GM23338 (cell line): ENCODE measurements at regions not wholly inside any gene's neighbourhood (a gene's known extent, or its start where the extent isn't known, plus 50 kb on each side); places are given as distances from the start of the nearest gene placed in this dataset.

ENCODE experiments used
- ATAC-seq: fragments of 200-7000 bp; cut with Tn5 transposase; 3 replicates; pipeline ENCODE4 v1.9.1; 2020
- DNase-seq: peaks from one replicate; pipeline ENCODE4 v3.0.0-alpha.2; 2015; ENCODE audit warnings: low spot score
- H2AFZ ChIP-seq: fragments of 200-600 bp; sonication (generic); 2 replicates; pipeline ENCODE4 v1.8.0; 2016; ENCODE audit warnings: antibody characterized with exemption, mild to moderate bottlenecking, moderate library complexity
- H3F3A ChIP-seq: fragments of 200-600 bp; sonication (generic); replicated peaks from 2 replicates; pipeline ENCODE4 v1.8.0; 2017; ENCODE audit warnings: antibody characterized with exemption, mixed run types, low read depth
- H3K27ac ChIP-seq: fragments of 200-600 bp; sonication (generic); 2 replicates; pipeline ENCODE4 v1.6.1; 2016; ENCODE audit warnings: low read depth
- H3K27me3 ChIP-seq: fragments of 200-600 bp; sonication (generic); 2 replicates; pipeline ENCODE4 v1.8.0; 2016; ENCODE audit warnings: mild to moderate bottlenecking, mixed run types, moderate library complexity; ENCODE audit not compliant: insufficient read depth
- H3K36me3 ChIP-seq: fragments of 200-600 bp; sonication (generic); 2 replicates; pipeline ENCODE4 v1.8.0; 2016; ENCODE audit warnings: mild to moderate bottlenecking; ENCODE audit not compliant: insufficient read depth
- H3K4me1 ChIP-seq: fragments of 200-600 bp; sonication (generic); 2 replicates; pipeline ENCODE4 v1.8.0; 2016; ENCODE audit warnings: mild to moderate bottlenecking, moderate library complexity; ENCODE audit not compliant: insufficient read depth
- H3K4me2 ChIP-seq: fragments of 200-600 bp; sonication (generic); 2 replicates; pipeline ENCODE4 v1.7.1; 2017; ENCODE audit warnings: mixed run types
- H3K4me3 ChIP-seq: fragments of 200-600 bp; sonication (generic); 2 replicates; pipeline ENCODE4 v1.6.1; 2016; ENCODE audit warnings: mixed run types
- H3K79me2 ChIP-seq: fragments of 200-600 bp; sonication (generic); replicated peaks from 2 replicates; pipeline ENCODE4 v1.8.0; 2017; ENCODE audit warnings: mild to moderate bottlenecking; ENCODE audit not compliant: insufficient read depth
- H3K9me2 ChIP-seq: fragments of 200-600 bp; sonication (generic); 2 replicates; pipeline ENCODE4 v1.8.0; 2017; ENCODE audit not compliant: insufficient read depth
- H4K20me1 ChIP-seq: fragments of 200-600 bp; sonication (generic); replicated peaks from 2 replicates; pipeline ENCODE4 v1.8.0; 2017; ENCODE audit warnings: mild to moderate bottlenecking; ENCODE audit not compliant: insufficient read depth
- H3K27ac Mint-ChIP-seq: 2 replicates; pipeline ENCODE4 v1.8.0; 2020; ENCODE audit warnings: inconsistent platforms, mild to moderate bottlenecking, moderate library complexity, mixed read lengths
- H3K27me3 Mint-ChIP-seq: 3 replicates; pipeline ENCODE4 v1.8.0; 2022; ENCODE audit warnings: low read depth, mild to moderate bottlenecking, moderate library complexity, mixed read lengths, inconsistent platforms; ENCODE audit not compliant: insufficient read depth, poor library complexity
- H3K36me3 Mint-ChIP-seq: 3 replicates; pipeline ENCODE4 v1.8.0; 2021; ENCODE audit warnings: low read depth, mild to moderate bottlenecking, inconsistent platforms, moderate library complexity, mixed read lengths
- H3K4me1 Mint-ChIP-seq: 3 replicates; pipeline ENCODE4 v1.8.0; 2020; ENCODE audit warnings: mild to moderate bottlenecking, inconsistent platforms, mixed read lengths
- H3K4me3 Mint-ChIP-seq: 3 replicates; pipeline ENCODE4 v1.8.0; 2021; ENCODE audit warnings: moderate library complexity, mild to moderate bottlenecking, inconsistent platforms, mixed read lengths
- H3K9me3 Mint-ChIP-seq: 3 replicates; pipeline ENCODE4 v1.8.0; 2020; ENCODE audit warnings: moderate library complexity, mild to moderate bottlenecking, inconsistent platforms, mixed read lengths
- ZNF331 ChIP-seq: fragments of 250-450 bp; sonication (Bioruptor Pico); IDR thresholded peaks from 2 replicates; pipeline ENCODE4 v1.5.0; 2020; ENCODE audit warnings: low read depth, mild to moderate bottlenecking, moderate library complexity
- TF ChIP-seq, protein P1 (sequence below): IDR thresholded peaks from one replicate; pipeline ENCODE4 v1.6.1; 2018; ENCODE audit warnings: antibody characterized with exemption; ENCODE audit not compliant: unreplicated experiment
- TF ChIP-seq, protein P2 (sequence below): IDR thresholded peaks from 2 replicates; pipeline ENCODE4 v1.6.1; 2016; ENCODE audit warnings: antibody characterized with exemption
- TF ChIP-seq, protein P3 (sequence below), 2 experiments: fragments of 200-600 bp in 1 of 2; sonication (generic) in 1 of 2; conservative IDR thresholded peaks; 2 replicates each; pipeline versions ENCODE4 v1.5.1 to v1.6.1; 2016 to 2017; ENCODE audit warnings: antibody characterized with exemption in 2 of 2, low read depth in 2 of 2, mild to moderate bottlenecking in 2 of 2, moderate library complexity in 1 of 2
- TF ChIP-seq, protein P4 (sequence below): fragments of 250-450 bp; sonication (Bioruptor Pico); IDR thresholded peaks from 2 replicates; pipeline ENCODE4 v1.5.0; 2020; ENCODE audit warnings: mild to moderate bottlenecking, moderate library complexity

DNA sequence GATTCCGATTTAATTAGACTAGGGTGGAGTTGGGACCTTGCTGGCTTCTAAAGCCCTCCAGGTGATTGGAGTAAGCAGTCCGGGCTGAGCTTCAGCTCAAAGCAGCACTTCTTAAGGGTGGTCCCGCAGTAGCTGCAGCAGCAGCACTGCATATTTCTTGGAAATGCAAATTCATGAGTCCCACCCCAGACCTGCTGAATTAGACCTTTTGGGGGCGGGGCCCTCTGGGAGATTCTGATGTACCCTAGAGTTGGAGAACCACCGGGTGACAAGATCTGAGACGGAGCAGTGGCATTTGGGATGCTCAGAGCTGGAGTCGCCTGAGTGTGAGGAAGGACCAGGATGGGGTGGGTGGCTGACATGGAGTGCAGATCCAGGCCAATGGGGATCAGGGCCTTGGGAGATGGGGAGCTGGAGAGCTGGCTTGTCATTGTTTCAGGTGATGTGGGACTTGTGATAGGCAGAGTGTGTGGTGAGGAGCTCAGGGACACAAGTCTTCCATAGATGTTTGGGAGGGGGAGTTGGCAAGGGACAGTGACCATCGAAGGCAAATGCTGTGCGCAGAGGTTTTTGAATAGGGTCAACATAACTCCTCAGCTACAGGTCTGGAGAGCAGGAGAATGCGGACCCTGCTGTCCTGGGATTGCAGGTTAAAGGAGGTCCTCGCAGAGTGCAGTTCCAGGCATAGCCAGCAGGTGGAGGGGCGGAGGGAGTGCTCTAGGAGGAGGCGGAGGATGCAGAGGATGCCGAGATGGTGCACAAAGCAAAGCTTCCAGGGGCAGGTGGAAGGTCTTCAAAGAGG is 130.9 kb upstream of the RAB12 start:
- no peak overlapping the region for H3K27ac ChIP-seq
- H3K27me3 Mint-ChIP-seq = peaks cover 8% of the 10 kb centered on the region
- H3K27ac Mint-ChIP-seq = no peak overlapping the region
- peak; percentile 95 for ATAC-seq
- no peaks in the 10 kb centered on the region for H3K27me3 ChIP-seq
- no peak overlapping the region for H3K4me3 Mint-ChIP-seq
- no peak overlapping the region for H3K4me2 ChIP-seq
- H3K4me1 ChIP-seq = no peaks in the 10 kb centered on the region
- no peaks in the 10 kb centered on the region; the same call in none of the 3 replicates for H3K4me1 Mint-ChIP-seq
- DNase-seq = peak; percentile 94
- no peaks in the 10 kb centered on the region for H3K79me2 ChIP-seq
- H3F3A ChIP-seq = no peaks in the 10 kb centered on the region
- no peaks in the 10 kb centered on the region for H4K20me1 ChIP-seq
- no peak overlapping the region for H3K4me3 ChIP-seq
- peak overlapping the region; percentile 52; the same call in 1 of the 2 replicates for H2AFZ ChIP-seq
- H3K9me2 ChIP-seq = peaks cover 6% of the 10 kb centered on the region; the same call in 1 of the 2 replicates
- no peaks in the 10 kb centered on the region; the same call in 2 of the 3 replicates for H3K36me3 Mint-ChIP-seq
- TF ChIP-seq, protein P1, sequence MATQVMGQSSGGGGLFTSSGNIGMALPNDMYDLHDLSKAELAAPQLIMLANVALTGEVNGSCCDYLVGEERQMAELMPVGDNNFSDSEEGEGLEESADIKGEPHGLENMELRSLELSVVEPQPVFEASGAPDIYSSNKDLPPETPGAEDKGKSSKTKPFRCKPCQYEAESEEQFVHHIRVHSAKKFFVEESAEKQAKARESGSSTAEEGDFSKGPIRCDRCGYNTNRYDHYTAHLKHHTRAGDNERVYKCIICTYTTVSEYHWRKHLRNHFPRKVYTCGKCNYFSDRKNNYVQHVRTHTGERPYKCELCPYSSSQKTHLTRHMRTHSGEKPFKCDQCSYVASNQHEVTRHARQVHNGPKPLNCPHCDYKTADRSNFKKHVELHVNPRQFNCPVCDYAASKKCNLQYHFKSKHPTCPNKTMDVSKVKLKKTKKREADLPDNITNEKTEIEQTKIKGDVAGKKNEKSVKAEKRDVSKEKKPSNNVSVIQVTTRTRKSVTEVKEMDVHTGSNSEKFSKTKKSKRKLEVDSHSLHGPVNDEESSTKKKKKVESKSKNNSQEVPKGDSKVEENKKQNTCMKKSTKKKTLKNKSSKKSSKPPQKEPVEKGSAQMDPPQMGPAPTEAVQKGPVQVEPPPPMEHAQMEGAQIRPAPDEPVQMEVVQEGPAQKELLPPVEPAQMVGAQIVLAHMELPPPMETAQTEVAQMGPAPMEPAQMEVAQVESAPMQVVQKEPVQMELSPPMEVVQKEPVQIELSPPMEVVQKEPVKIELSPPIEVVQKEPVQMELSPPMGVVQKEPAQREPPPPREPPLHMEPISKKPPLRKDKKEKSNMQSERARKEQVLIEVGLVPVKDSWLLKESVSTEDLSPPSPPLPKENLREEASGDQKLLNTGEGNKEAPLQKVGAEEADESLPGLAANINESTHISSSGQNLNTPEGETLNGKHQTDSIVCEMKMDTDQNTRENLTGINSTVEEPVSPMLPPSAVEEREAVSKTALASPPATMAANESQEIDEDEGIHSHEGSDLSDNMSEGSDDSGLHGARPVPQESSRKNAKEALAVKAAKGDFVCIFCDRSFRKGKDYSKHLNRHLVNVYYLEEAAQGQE = no peak
- TF ChIP-seq ZNF331 = no peak
- TF ChIP-seq, protein P2, sequence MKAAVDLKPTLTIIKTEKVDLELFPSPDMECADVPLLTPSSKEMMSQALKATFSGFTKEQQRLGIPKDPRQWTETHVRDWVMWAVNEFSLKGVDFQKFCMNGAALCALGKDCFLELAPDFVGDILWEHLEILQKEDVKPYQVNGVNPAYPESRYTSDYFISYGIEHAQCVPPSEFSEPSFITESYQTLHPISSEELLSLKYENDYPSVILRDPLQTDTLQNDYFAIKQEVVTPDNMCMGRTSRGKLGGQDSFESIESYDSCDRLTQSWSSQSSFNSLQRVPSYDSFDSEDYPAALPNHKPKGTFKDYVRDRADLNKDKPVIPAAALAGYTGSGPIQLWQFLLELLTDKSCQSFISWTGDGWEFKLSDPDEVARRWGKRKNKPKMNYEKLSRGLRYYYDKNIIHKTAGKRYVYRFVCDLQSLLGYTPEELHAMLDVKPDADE = no peak
- TF ChIP-seq, protein P3, sequence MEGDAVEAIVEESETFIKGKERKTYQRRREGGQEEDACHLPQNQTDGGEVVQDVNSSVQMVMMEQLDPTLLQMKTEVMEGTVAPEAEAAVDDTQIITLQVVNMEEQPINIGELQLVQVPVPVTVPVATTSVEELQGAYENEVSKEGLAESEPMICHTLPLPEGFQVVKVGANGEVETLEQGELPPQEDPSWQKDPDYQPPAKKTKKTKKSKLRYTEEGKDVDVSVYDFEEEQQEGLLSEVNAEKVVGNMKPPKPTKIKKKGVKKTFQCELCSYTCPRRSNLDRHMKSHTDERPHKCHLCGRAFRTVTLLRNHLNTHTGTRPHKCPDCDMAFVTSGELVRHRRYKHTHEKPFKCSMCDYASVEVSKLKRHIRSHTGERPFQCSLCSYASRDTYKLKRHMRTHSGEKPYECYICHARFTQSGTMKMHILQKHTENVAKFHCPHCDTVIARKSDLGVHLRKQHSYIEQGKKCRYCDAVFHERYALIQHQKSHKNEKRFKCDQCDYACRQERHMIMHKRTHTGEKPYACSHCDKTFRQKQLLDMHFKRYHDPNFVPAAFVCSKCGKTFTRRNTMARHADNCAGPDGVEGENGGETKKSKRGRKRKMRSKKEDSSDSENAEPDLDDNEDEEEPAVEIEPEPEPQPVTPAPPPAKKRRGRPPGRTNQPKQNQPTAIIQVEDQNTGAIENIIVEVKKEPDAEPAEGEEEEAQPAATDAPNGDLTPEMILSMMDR (conservative IDR thresholded peaks at IDR 0.05; ENCODE audit: low read depth in 2 of 2) = peak; percentile 75 to 88
- TF ChIP-seq, protein P4, sequence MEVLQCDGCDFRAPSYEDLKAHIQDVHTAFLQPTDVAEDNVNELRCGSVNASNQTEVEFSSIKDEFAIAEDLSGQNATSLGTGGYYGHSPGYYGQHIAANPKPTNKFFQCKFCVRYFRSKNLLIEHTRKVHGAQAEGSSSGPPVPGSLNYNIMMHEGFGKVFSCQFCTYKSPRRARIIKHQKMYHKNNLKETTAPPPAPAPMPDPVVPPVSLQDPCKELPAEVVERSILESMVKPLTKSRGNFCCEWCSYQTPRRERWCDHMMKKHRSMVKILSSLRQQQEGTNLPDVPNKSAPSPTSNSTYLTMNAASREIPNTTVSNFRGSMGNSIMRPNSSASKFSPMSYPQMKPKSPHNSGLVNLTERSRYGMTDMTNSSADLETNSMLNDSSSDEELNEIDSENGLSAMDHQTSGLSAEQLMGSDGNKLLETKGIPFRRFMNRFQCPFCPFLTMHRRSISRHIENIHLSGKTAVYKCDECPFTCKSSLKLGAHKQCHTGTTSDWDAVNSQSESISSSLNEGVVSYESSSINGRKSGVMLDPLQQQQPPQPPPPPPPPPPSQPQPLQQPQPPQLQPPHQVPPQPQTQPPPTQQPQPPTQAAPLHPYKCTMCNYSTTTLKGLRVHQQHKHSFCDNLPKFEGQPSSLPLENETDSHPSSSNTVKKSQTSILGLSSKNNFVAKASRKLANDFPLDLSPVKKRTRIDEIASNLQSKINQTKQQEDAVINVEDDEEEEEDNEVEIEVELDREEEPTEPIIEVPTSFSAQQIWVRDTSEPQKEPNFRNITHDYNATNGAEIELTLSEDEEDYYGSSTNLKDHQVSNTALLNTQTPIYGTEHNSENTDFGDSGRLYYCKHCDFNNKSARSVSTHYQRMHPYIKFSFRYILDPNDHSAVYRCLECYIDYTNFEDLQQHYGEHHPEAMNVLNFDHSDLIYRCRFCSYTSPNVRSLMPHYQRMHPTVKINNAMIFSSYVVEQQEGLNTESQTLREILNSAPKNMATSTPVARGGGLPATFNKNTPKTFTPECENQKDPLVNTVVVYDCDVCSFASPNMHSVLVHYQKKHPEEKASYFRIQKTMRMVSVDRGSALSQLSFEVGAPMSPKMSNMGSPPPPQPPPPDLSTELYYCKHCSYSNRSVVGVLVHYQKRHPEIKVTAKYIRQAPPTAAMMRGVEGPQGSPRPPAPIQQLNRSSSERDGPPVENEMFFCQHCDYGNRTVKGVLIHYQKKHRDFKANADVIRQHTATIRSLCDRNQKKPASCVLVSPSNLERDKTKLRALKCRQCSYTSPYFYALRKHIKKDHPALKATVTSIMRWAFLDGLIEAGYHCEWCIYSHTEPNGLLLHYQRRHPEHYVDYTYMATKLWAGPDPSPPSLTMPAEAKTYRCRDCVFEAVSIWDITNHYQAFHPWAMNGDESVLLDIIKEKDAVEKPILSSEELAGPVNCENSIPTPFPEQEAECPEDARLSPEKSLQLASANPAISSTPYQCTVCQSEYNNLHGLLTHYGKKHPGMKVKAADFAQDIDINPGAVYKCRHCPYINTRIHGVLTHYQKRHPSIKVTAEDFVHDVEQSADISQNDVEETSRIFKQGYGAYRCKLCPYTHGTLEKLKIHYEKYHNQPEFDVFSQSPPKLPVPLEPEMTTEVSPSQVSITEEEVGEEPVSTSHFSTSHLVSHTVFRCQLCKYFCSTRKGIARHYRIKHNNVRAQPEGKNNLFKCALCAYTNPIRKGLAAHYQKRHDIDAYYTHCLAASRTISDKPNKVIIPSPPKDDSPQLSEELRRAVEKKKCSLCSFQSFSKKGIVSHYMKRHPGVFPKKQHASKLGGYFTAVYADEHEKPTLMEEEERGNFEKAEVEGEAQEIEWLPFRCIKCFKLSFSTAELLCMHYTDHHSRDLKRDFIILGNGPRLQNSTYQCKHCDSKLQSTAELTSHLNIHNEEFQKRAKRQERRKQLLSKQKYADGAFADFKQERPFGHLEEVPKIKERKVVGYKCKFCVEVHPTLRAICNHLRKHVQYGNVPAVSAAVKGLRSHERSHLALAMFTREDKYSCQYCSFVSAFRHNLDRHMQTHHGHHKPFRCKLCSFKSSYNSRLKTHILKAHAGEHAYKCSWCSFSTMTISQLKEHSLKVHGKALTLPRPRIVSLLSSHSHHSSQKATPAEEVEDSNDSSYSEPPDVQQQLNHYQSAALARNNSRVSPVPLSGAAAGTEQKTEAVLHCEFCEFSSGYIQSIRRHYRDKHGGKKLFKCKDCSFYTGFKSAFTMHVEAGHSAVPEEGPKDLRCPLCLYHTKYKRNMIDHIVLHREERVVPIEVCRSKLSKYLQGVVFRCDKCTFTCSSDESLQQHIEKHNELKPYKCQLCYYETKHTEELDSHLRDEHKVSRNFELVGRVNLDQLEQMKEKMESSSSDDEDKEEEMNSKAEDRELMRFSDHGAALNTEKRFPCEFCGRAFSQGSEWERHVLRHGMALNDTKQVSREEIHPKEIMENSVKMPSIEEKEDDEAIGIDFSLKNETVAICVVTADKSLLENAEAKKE = peak; percentile 25; the same call in 1 of the 2 replicates
- H3K36me3 ChIP-seq = no peaks in the 10 kb centered on the region
- H3K9me3 Mint-ChIP-seq = no peaks in the 10 kb centered on the region; the same call in 1 of the 3 replicates
